CD14-positive monocyte (primary cell): ENCODE measurements at regions not wholly inside any gene's neighbourhood (a gene's known extent, or its start where the extent isn't known, plus 50 kb on each side); places are given as distances from the start of the nearest gene placed in this dataset.

ENCODE experiments used
- DNase-seq, 3 donors: peaks; one replicate each; pipeline ENCODE4 v3.0.0-alpha.2; 2011 to 2022
- H2AFZ ChIP-seq: 2 replicates; pipeline ENCODE4 v1.6.0; 2012; ENCODE audit warnings: mild to moderate bottlenecking, low read depth, low read length, inconsistent platforms; ENCODE audit not compliant: insufficient read depth, poor library complexity, severe bottlenecking
- H3K27ac ChIP-seq, 2 donors: 1 replicate in 1 of 2; 2 replicates in 1 of 2; pipeline ENCODE4 v1.5.1; 2012 to 2013; ENCODE audit warnings: low read length in 2 of 2, control low read depth in 1 of 2, inconsistent platforms in 1 of 2, low read depth in 1 of 2, mild to moderate bottlenecking in 1 of 2
- H3K27me3 ChIP-seq, 2 donors: one replicate each; pipeline versions ENCODE4 v1.6.0 to v1.6.1; 2011 to 2013; ENCODE audit warnings: low read length in 2 of 2; ENCODE audit not compliant: control insufficient read depth in 2 of 2, insufficient read depth in 2 of 2
- H3K36me3 ChIP-seq, 2 donors: replicated peaks in 1 of 2; 1 replicate in 1 of 2; 2 replicates in 1 of 2; pipeline versions ENCODE4 v1.5.1 to v1.6.1; 2012 to 2013; ENCODE audit warnings: low read length in 2 of 2, control low read depth in 1 of 2, inconsistent platforms in 1 of 2, mild to moderate bottlenecking in 1 of 2; ENCODE audit not compliant: insufficient read depth in 2 of 2, control insufficient read depth in 1 of 2
- H3K4me1 ChIP-seq, 2 donors: 1 replicate in 1 of 2; 2 replicates in 1 of 2; pipeline versions ENCODE4 v1.5.1 to v1.6.1; 2012 to 2013; ENCODE audit warnings: low read length in 2 of 2, control low read depth in 1 of 2, inconsistent platforms in 1 of 2, mild to moderate bottlenecking in 1 of 2, moderate library complexity in 1 of 2; ENCODE audit not compliant: insufficient read depth in 2 of 2, control insufficient read depth in 1 of 2
- H3K4me2 ChIP-seq: replicated peaks from 2 replicates; pipeline ENCODE3; 2012; ENCODE audit warnings: low read length, moderate library complexity, mild to moderate bottlenecking; ENCODE audit not compliant: poor library complexity, severe bottlenecking; ENCODE audit errors: extremely low read depth
- H3K4me3 ChIP-seq, 3 experiments: fragments of 200-600 bp in 1 of 3; sonication (generic) in 1 of 3; replicated peaks in 1 of 3; 1 replicate in 2 of 3; 2 replicates in 1 of 3; pipeline ENCODE4 v1.5.1; 2011 to 2013; ENCODE audit warnings: low read length in 3 of 3, mild to moderate bottlenecking in 3 of 3, control low read depth in 2 of 3, low read depth in 2 of 3, inconsistent platforms in 1 of 3, moderate library complexity in 1 of 3
- H3K79me2 ChIP-seq: 2 replicates; pipeline ENCODE4 v1.6.0; 2012; ENCODE audit warnings: mild to moderate bottlenecking, control low read depth, inconsistent platforms, low read length, moderate library complexity; ENCODE audit not compliant: insufficient read depth
- H3K9ac ChIP-seq: 2 replicates; pipeline ENCODE4 v1.6.0; 2017; ENCODE audit warnings: low read length, mild to moderate bottlenecking; ENCODE audit not compliant: insufficient read depth, poor library complexity, severe bottlenecking
- H3K9me3 ChIP-seq, 2 donors: replicated peaks in 1 of 2; 1 replicate in 1 of 2; 2 replicates in 1 of 2; pipeline versions ENCODE4 v1.5.1 to v1.6.1; 2012 to 2013; ENCODE audit warnings: low read length in 2 of 2, control low read depth in 1 of 2; ENCODE audit not compliant: control insufficient read depth in 1 of 2, insufficient read depth in 1 of 2
- H4K20me1 ChIP-seq: 2 replicates; pipeline ENCODE4 v1.6.0; 2012; ENCODE audit warnings: mild to moderate bottlenecking, low read length, control low read depth, moderate library complexity; ENCODE audit not compliant: insufficient read depth
- H3K27ac Mint-ChIP-seq, 7 donors: one replicate each; pipeline ENCODE4 v1.8.0; 2020; ENCODE audit warnings: mild to moderate bottlenecking in 7 of 7, mixed read lengths in 7 of 7, moderate library complexity in 6 of 7, inconsistent platforms in 2 of 7
- H3K27me3 Mint-ChIP-seq, 3 donors: one replicate each; pipeline ENCODE4 v1.8.0; 2021 to 2022; ENCODE audit warnings: low read depth in 3 of 3, mild to moderate bottlenecking in 3 of 3, mixed read lengths in 3 of 3, moderate library complexity in 3 of 3, inconsistent platforms in 1 of 3
- H3K36me3 Mint-ChIP-seq, 2 donors: one replicate each; pipeline ENCODE4 v1.8.0; 2020; ENCODE audit warnings: mixed read lengths in 2 of 2, inconsistent platforms in 1 of 2, mild to moderate bottlenecking in 1 of 2
- H3K4me1 Mint-ChIP-seq: one replicate; pipeline ENCODE4 v1.8.0; 2020; ENCODE audit warnings: mild to moderate bottlenecking, mixed read lengths
- H3K4me3 Mint-ChIP-seq, 2 donors: one replicate each; pipeline ENCODE4 v1.8.0; 2020; ENCODE audit warnings: mild to moderate bottlenecking in 2 of 2, mixed read lengths in 2 of 2, moderate library complexity in 1 of 2
- H3K9me3 Mint-ChIP-seq, 7 donors: one replicate each; pipeline ENCODE4 v1.8.0; 2020 to 2022; ENCODE audit warnings: mixed read lengths in 7 of 7, mild to moderate bottlenecking in 6 of 7, moderate library complexity in 6 of 7, inconsistent platforms in 2 of 7
- CTCF ChIP-seq: fragments of 200-600 bp; IDR thresholded peaks from one replicate; pipeline ENCODE4 v1.8.0; 2022; ENCODE audit warnings: antibody characterized with exemption, mild to moderate bottlenecking
- WGBS: methylation state at CpG from one replicate; pipeline ENCODE4 v1.1.5; 2013; ENCODE audit warnings: missing lambda C conversion rate; ENCODE audit not compliant: insufficient coverage; 5-methylcytosine and 5-hydroxymethylcytosine counted together
- intact Hi-C, 2 donors: fragments of 100-400 bp; cut with micrococcal nuclease; formaldehyde crosslinking; loops; one replicate each; pipeline versions ENCODE4 v1.15.0 to v1.15.1; 2023

- Mint-ChIP-seq H3K4me3 (no peak overlapping the region), H3K9me3 (peaks cover 0 to 4% (median 0%) of the 10 kb centered on the region in 7 donors), H3K27me3 (peaks cover 0 to under 1% (median 0%) of the 10 kb centered on the region in 3 donors), H3K36me3 (peaks cover 38 to 44% of the 10 kb centered on the region in 2 donors), H3K27ac (peak overlapping the region in 2 of 7 donors; percentile 23 to 42), H3K4me1 (peaks cover 51% of the 10 kb centered on the region)
- H3K9ac ChIP-seq: no peak overlapping the region
- no peak overlapping the region for H3K27ac ChIP-seq
- H3K4me2 ChIP-seq: no peak overlapping the region
- peaks cover 99% of the 10 kb centered on the region for H3K79me2 ChIP-seq
- H3K4me1 ChIP-seq: peaks cover 38 to 52% of the 10 kb centered on the region in 2 donors
- no peak for TF ChIP-seq CTCF
- no peak overlapping the region for H3K4me3 ChIP-seq
- peaks cover 25 to 43% of the 10 kb centered on the region in 2 donors for H3K36me3 ChIP-seq
- whole genome bisulfite sequencing: 96% methylated on average over 8 of the region's 11 CpGs
- no peaks in the 10 kb centered on the region for H3K27me3 ChIP-seq
- H3K9me3 ChIP-seq: no peaks in the 10 kb centered on the region
- H2AFZ ChIP-seq: no peak overlapping the region
- DNase-seq: no peak
- intact Hi-C loops: no loop called here
- H4K20me1 ChIP-seq: peaks cover 100% of the 10 kb centered on the region
Measured at GRCh38 chr17:77478899-77479298, 338.1 kb downstream of the SEC14L1 start.

GRCh38 chr17:77479372-77480198, 338.8 kb downstream of the SEC14L1 start:
- intact Hi-C loops: no loop called here
- 89% methylated on average over 18 of the region's 26 CpGs for WGBS
- Histone ChIP-seq H3K36me3 (peaks cover 26 to 50% of the 10 kb centered on the region in 2 donors), H3K27me3 (no peaks in the 10 kb centered on the region), H3K79me2 (peaks cover 99% of the 10 kb centered on the region), H4K20me1 (peaks cover 100% of the 10 kb centered on the region), H3K27ac (no peak overlapping the region), H3K4me2 (no peak overlapping the region), H3K4me3 (no peak overlapping the region), H3K9ac (no peak overlapping the region), H3K9me3 (no peaks in the 10 kb centered on the region), H2AFZ (no peak overlapping the region), H3K4me1 (peaks cover 31 to 46% of the 10 kb centered on the region in 2 donors)
- no peak for TF ChIP-seq CTCF
- peaks cover 33 to 38% of the 10 kb centered on the region in 2 donors for H3K36me3 Mint-ChIP-seq
- H3K27me3 Mint-ChIP-seq: no peaks in the 10 kb centered on the region
- H3K4me1 Mint-ChIP-seq: peaks cover 44% of the 10 kb centered on the region
- peaks cover 0 to 4% (median 0%) of the 10 kb centered on the region in 7 donors for H3K9me3 Mint-ChIP-seq
- DNase-seq: no peak
- H3K27ac Mint-ChIP-seq: peak overlapping the region in 1 of 7 donors; percentile 23
- no peak overlapping the region for H3K4me3 Mint-ChIP-seq
